GM19468 (cell line): ENCODE measurements at regions not wholly inside any gene's neighbourhood (a gene's known extent, or its start where the extent isn't known, plus 50 kb on each side); places are given as distances from the start of the nearest gene placed in this dataset.

ENCODE experiments used
- ATAC-seq: cut with Tn5 transposase; IDR thresholded peaks from one replicate; pipeline ENCODE4 v1.9.1; 2021; ENCODE audit warnings: mild to moderate bottlenecking, moderate library complexity, moderate number of reproducible peaks; ENCODE audit not compliant: unreplicated experiment; ENCODE audit errors: extremely low read depth

GRCh38 chr12:89923091-89923490 is 214.5 kb upstream of the ATP2B1 start:
- no peak for ATAC-seq

GRCh38 chr12:89920866-89921265 is 212.2 kb upstream of the ATP2B1 start:
- ATAC-seq: no peak

GRCh38 chr12:89919241-89919906 is 210.7 kb upstream of the ATP2B1 start:
- no peak for ATAC-seq

- ATAC-seq: no peak
These were observed 209.7 kb upstream of the ATP2B1 start for GRCh38 chr12:89918172-89918846.

GRCh38 chr12:89909753-89910152 is 201.1 kb upstream of the ATP2B1 start:
- no peak for ATAC-seq

- no peak for ATAC-seq
These were observed 199.0 kb upstream of the ATP2B1 start for GRCh38 chr12:89907659-89908058.

GRCh38 chr12:89906824-89907223 is 198.2 kb upstream of the ATP2B1 start:
- no peak for ATAC-seq

- ATAC-seq: no peak
These were observed 197.5 kb upstream of the ATP2B1 start for GRCh38 chr12:89906178-89906577.

- ATAC-seq: no peak
These were observed 193.4 kb upstream of the ATP2B1 start for GRCh38 chr12:89901906-89902642.

GRCh38 chr12:89901319-89901718 is 192.7 kb upstream of the ATP2B1 start:
- ATAC-seq: no peak

GRCh38 chr12:89899651-89900050 is 191.0 kb upstream of the ATP2B1 start:
- no peak for ATAC-seq

- ATAC-seq: no peak
These were observed 187.0 kb upstream of the ATP2B1 start for GRCh38 chr12:89895591-89895990.

- no peak for ATAC-seq
These were observed 186.5 kb upstream of the ATP2B1 start for GRCh38 chr12:89895101-89895500.

- ATAC-seq: no peak
These were observed 185.5 kb upstream of the ATP2B1 start for GRCh38 chr12:89893972-89894706.

- no peak for ATAC-seq
These were observed 183.8 kb upstream of the ATP2B1 start for GRCh38 chr12:89892436-89892835.

- ATAC-seq: no peak
These were observed 183.3 kb upstream of the ATP2B1 start for GRCh38 chr12:89891933-89892332.

GRCh38 chr12:89890161-89890560 is 181.5 kb upstream of the ATP2B1 start:
- ATAC-seq: no peak

- no peak for ATAC-seq
These were observed 180.4 kb upstream of the ATP2B1 start for GRCh38 chr12:89889062-89889461.

- no peak for ATAC-seq
These were observed 176.3 kb upstream of the ATP2B1 start for GRCh38 chr12:89884952-89885351.

GRCh38 chr12:89884416-89884898 is 175.8 kb upstream of the ATP2B1 start:
- ATAC-seq: no peak
